ENCODE measurements at regions not wholly inside any gene's neighbourhood (a gene's known extent, or its start where the extent isn't known, plus 50 kb on each side); places are given as distances from the start of the nearest gene placed in this dataset.

- Histone ChIP-seq H4K20me1 (ENCODE audit: control insufficient read depth, insufficient read depth, insufficient read length) (no peaks in the 10 kb centered on the region), H2BK120ac (ENCODE audit: low read depth, low read length, poor library complexity, severe bottlenecking) (no peak overlapping the region), H3K56ac (ENCODE audit: insufficient read length, low read depth, low read length) (no peak overlapping the region), H3K4me1 (ENCODE audit: insufficient read depth, low read length) (no peaks in the 10 kb centered on the region), H2BK12ac (ENCODE audit: insufficient read length, low read depth, low read length) (no peak overlapping the region), H3K27me3 (ENCODE audit: insufficient read depth, low read length) (no peaks in the 10 kb centered on the region), H3K23me2 (ENCODE audit: insufficient read length, low read depth, low read length, poor library complexity, severe bottlenecking) (no peaks in the 10 kb centered on the region), H3K27ac (ENCODE audit: insufficient read length, low read depth, low read length) (no peak overlapping the region), H3K4ac (ENCODE audit: low read depth, low read length) (no peak overlapping the region), H3K9me3 (ENCODE audit: control insufficient read depth, low read depth, low read length) (no peaks in the 10 kb centered on the region), H2BK20ac (ENCODE audit: low read depth, low read length, poor library complexity, severe bottlenecking) (no peak overlapping the region), H2BK5ac (ENCODE audit: insufficient read length, low read length) (no peak overlapping the region), H3K79me1 (ENCODE audit: insufficient read depth, low read depth, low read length, poor library complexity, severe bottlenecking) (no peaks in the 10 kb centered on the region), H3K14ac (ENCODE audit: insufficient read depth, low read length) (no peak overlapping the region), H3K9ac (ENCODE audit: extremely low read depth, insufficient read length, low read length) (no peak overlapping the region), H3T11ph (ENCODE audit: low read length) (no peak overlapping the region), H3K23ac (ENCODE audit: insufficient read length, low read depth, low read length) (no peak overlapping the region), H4K5ac (ENCODE audit: insufficient read length, low read depth, low read length) (no peak overlapping the region), H4K8ac (replicated peaks; ENCODE audit: insufficient read length, low read depth, low read length) (no peak overlapping the region), H2BK15ac (ENCODE audit: low read depth, low read length) (no peak overlapping the region), H3K79me2 (ENCODE audit: insufficient read depth, low read length) (no peaks in the 10 kb centered on the region), H4K91ac (ENCODE audit: insufficient read length, low read depth, low read length) (no peak overlapping the region), H3K18ac (ENCODE audit: insufficient read length, low read depth, low read length) (no peak overlapping the region), H2AFZ (ENCODE audit: low read length) (no peak overlapping the region), H3K4me2 (ENCODE audit: insufficient read depth, insufficient read length, low read length) (no peak overlapping the region), H2AK5ac (ENCODE audit: insufficient read length, low read length) (no peak overlapping the region)
- H3K9me3 Mint-ChIP-seq: peaks cover 13 to 14% of the 10 kb centered on the region in 2 experiments
- H3K4me1 Mint-ChIP-seq: no peaks in the 10 kb centered on the region
- no peak for DNase-seq
- no peaks in the 10 kb centered on the region; the same call in 1 of the 2 replicates for H3K27me3 Mint-ChIP-seq (ENCODE audit: low read depth)
- H3K36me3 Mint-ChIP-seq (ENCODE audit: insufficient read depth in 1 of 3, low read depth in 3 of 3): peaks cover 0 to 17% (median 5%) of the 10 kb centered on the region in 3 experiments; a peak in 5 of 7 replicates
- no peak overlapping the region for H3K27ac Mint-ChIP-seq
- no peak for TF ChIP-seq CTCF (conservative IDR thresholded peaks at IDR 0.05)
- no peak overlapping the region for H3K4me3 Mint-ChIP-seq
Observed at GRCh38 chr4:14631806-14632440, 370.4 kb upstream of the CPEB2 start.

All from H9 (cell line).